Superior temporal gyrus (tissue), 1 donor: ENCODE measurements at regions not wholly inside any gene's neighbourhood (a gene's known extent, or its start where the extent isn't known, plus 50 kb on each side); places are given as distances from the start of the nearest gene placed in this dataset.

Experiments used
- DNase-seq: peaks from one replicate; pipeline ENCODE4 v3.0.0-alpha.2; 2016; ENCODE audit errors: extremely low spot score

DNA sequence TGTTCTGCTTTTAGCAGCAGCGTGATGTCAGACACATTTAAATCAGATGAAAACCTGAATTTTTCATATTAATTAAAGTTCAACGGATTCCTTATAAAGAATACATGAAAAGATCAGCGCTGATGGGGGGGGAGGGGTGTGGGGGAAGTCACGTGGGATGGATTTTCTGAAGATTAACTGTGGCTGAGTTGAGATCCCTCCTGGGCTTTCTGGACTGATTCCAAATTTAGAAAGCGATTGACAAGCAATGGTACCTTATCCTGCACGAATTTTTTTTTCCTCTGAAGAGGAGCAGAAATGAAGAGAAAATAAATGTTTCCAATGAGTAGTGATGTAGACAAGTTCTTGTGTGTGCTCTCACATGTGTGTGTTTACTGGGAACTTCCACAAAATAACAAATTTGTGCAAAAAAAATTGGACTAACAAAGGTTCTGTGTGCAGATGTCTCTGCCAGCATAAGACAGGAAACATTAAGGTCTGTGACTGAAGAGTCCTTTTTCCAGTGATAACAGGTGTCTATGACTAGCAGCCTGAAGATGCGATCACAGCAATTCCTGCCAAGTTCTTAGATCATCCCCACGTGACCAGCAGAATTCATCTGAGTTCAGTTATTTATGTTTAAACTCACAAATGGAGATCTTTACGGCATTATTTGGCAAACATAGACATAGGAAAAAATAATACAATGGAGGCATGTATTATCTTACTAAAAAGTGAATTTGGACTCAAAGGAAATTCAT is 585.2 kb upstream of the CELF2 start:
- peak; percentile 72 for DNase-seq

DNA sequence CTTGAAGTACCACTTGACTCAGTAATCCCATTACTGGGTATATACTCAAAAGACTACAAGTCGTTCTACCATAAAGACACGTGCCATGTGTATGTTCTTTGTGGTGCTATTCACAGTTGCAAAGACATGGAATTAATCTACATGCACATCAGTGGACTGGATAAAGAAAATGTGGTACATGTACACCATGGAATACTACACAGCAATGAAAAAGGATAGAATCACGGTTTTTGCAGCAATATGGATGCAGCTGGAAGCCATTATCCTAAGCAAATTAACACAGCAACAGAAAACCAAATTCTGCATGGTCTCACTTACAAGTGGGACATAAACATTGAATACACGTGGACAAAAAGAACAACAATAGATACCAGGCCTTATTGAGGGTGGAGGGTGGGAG is 583.4 kb upstream of the CELF2 start:
- no peak for DNase-seq

GRCh38 chr10:10437886-10438285 is 579.8 kb upstream of the CELF2 start:
- no peak for DNase-seq

DNA sequence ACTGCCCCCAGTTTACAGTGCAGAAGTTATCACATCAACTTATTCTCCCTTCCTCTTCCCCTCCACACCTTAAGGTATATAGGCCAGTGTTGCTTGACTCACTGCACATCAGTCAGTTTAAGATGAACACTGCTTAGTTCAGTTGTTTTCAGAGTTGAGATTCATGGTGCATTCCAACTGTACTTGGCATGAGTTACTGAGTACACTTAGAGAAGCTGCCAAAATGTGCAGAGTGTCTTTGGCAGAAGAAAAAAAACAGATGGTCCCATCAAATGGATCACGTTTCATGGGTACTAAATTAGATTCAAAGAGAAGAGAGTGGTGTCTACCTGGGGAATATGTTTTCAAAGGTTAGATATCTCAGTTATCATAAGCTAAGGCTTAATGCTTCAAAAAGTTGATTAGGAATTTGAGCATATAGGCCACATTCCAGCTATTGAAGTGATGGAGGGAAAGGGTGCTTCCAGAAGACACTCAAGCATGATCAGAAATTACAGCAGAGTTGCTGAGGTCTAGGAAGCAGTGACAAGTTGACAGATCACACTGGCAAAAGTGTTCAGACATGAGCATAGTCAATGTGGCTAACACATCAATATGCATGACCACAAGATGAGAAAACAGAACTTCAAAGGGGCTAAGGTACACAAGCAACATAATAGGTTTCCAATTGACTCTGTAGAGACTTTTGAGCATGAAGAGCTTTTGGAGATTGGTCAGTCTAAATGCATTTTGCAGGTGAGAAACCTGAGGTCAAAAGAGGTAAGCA is 579.2 kb upstream of the CELF2 start:
- DNase-seq: peak; percentile 51

DNA sequence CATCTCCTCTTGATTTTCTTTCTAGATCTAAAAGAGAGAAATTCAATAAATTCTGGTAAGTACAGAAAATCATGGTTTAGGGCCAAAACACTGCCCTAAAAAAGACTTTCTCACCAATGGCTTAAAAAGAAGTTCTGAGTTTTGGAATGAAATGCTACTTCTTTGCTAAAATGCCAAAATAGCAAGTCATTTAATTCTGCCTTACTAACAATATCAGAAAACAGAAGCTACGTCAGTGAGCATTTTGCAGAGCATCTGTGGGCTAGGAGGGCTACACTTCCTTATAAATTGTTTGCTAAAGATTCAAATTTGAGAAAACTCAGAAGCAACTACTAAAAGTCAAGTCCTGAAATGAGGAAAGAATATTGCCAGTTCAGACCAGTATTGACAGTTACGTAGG is 560.8 kb upstream of the CELF2 start:
- DNase-seq: no peak

DNA sequence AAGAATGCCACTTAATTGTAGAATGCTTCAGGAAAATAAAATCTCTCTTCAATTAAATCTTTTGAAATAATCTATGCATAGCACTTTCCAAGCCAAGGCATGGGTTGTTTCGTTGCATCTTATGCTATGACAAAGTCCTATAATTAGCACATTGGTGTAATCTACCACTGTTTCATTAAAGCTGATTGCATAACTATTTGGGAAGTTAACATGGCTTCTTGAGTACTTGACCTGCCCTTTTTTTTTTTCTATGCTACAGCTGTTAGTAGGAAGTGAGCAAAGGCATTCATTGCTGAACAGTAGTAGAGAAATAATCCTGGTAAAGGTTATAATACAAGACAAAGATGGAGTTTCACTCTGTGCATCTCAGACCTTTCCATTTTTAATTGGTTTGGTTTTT is 557.2 kb upstream of the CELF2 start:
- DNase-seq: no peak

- DNase-seq: no peak
Observed at GRCh38 chr10:10462151-10462941, 555.3 kb upstream of the CELF2 start.

DNA sequence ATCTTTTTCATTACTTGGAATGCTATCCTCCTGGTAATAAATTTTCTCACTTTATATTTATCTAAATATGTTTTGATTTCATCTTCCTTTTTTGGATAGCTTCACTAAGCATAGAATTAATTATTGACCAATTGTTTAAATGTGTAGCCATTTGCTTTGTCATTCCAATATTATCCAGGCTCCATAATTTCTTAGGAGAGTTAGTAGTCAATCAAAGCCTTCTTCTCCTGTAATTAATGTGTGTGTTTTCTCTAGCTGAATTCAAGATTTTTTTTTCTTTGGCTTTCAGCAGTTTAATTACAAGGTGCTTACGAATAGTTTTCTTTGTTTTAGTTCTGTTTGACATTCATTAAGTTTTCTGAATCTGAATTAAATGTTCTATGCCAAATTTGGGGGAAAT is 545.9 kb upstream of the CELF2 start:
- DNase-seq: no peak

GRCh38 chr10:10475812-10476211 is 541.9 kb upstream of the CELF2 start:
- no peak for DNase-seq

DNA sequence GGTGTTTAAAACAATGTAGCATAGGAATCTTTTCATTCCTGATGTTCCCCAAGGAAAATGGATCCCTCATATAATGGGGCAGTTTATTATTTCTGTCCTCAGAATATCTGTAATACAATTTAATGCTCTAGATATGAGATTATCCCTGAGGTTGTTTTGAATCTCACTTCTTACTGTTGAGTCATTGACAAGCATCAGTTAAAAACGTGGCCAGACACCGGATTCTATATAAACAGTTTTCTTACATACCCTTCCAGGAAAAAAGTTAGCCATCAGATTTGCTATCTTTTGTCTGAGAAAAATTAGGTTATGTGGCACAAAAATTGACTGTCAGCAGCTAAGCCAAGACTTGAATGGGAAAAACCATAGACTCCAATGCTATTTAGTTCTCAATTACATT is 539.8 kb upstream of the CELF2 start:
- DNase-seq: no peak

- DNase-seq: no peak
Observed at GRCh38 chr10:10479465-10479864, 538.2 kb upstream of the CELF2 start.

- no peak for DNase-seq
Observed at GRCh38 chr10:10482613-10483012, 535.1 kb upstream of the CELF2 start.

DNA sequence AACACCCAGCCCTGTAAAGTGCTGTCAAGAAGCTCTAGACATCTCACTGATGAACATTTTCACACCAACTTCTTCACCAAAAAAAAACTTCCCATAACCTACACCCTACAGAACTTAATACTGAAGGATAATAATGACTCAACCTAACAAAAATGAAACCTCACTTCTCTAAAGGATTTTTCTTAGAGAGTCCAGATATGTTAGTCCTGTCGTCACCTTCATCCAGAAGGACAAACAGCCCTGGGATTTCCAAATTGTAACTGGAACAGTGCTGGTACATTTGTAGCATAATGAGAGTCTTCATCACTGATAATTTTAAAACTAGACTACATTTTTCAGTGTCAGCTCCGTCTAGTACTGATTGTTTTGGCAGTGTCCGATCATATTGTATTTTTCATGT is 528.6 kb upstream of the CELF2 start:
- DNase-seq: no peak

DNA sequence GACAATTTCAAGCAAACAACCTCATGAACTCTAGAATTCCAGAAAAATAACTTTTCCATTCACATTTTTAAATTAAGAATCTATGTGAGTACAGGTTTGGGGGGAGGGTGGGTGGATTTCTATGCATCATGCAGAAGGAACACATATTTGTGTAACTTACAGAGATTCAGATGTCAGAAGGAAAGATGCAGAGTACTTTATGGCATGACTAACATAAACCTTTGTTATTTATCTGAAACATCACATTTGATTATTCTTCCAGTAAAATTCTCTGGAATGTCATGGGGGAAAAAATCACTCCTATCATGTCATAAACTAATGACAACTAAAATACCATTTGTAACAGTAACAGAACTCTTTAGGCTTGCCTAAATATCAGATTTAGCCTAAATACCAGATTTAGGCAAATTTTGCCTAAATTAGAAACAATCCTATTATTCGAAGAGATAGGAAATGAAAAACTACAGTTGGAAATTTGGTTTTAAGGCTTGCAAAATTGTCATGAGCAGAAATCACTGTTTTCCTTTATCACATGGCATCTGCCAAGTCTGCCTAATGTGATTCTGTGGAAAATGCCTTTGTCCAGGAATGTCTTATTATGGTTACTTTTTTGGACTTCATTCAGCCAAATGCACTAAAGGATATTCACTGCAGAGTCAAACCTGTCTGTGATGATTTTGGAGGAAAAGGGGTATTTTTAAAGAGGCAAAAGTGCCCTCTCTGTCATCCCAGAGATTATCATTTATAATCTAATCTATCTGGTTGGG is 527.7 kb upstream of the CELF2 start:
- DNase-seq: no peak

GRCh38 chr10:10490581-10490980 is 527.1 kb upstream of the CELF2 start:
- no peak for DNase-seq

GRCh38 chr10:10492420-10492819 is 525.3 kb upstream of the CELF2 start:
- DNase-seq: no peak

GRCh38 chr10:10493833-10494232 is 523.8 kb upstream of the CELF2 start:
- DNase-seq: no peak

- no peak for DNase-seq
Observed at GRCh38 chr10:10497245-10497644, 520.4 kb upstream of the CELF2 start.

- DNase-seq: no peak
Observed at GRCh38 chr10:10498781-10499180, 518.9 kb upstream of the CELF2 start.

DNA sequence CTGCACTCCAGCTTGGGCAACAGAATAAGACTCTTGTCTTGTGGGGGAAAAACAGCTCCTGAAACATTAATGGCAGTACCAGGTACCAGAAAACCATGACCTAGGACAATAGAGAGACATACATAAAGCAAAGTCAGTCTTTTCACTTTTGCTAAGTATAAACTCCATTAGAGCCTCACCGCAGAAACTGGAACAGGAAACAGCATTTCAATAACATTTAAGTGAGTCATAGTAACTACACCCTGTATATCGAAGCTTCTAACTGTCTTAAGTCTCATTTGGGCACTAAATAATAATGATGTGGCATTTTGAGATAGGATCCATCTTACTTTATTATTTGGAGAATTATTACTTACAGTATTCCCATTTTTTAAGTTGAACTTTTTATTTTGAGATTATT is 517.8 kb upstream of the CELF2 start:
- no peak for DNase-seq

GRCh38 chr10:10500937-10501336 is 516.7 kb upstream of the CELF2 start:
- DNase-seq: no peak

DNA sequence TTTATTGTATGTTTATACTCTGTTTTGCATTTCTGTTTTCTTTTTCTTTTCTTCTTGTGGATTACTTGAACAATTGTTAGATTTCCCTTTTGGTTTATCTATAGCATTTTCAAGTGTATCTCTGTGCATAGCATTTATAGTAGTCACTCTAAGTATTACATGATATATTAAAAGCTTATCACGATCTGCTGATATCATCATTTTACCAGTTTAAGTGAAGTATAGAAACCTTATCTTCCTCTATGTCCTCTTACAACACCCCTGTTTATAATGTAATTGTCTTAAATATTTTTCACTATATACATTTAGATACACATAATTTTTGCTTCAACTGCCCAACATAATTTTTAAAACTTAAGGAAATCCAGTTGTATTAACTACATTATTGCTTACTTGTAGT is 513.9 kb upstream of the CELF2 start:
- no peak for DNase-seq
